GM23338 (cell line): ENCODE measurements at regions not wholly inside any gene's neighbourhood (a gene's known extent, or its start where the extent isn't known, plus 50 kb on each side); places are given as distances from the start of the nearest gene placed in this dataset. TPM values are rescaled to one million over a fixed set of nuclear protein-coding genes. Genes with fewer than 3 reads are reported as not detected.

Experiments used
- ATAC-seq: fragments of 200-7000 bp; cut with Tn5 transposase; 3 replicates; pipeline ENCODE4 v1.9.1; 2020
- DNase-seq: peaks from one replicate; pipeline ENCODE4 v3.0.0-alpha.2; 2015; ENCODE audit warnings: low spot score
- H2AFZ ChIP-seq: fragments of 200-600 bp; sonication (generic); 2 replicates; pipeline ENCODE4 v1.8.0; 2016; ENCODE audit warnings: antibody characterized with exemption, mild to moderate bottlenecking, moderate library complexity
- H3F3A ChIP-seq: fragments of 200-600 bp; sonication (generic); replicated peaks from 2 replicates; pipeline ENCODE4 v1.8.0; 2017; ENCODE audit warnings: antibody characterized with exemption, mixed run types, low read depth
- H3K27ac ChIP-seq: fragments of 200-600 bp; sonication (generic); 2 replicates; pipeline ENCODE4 v1.6.1; 2016; ENCODE audit warnings: low read depth
- H3K27me3 ChIP-seq: fragments of 200-600 bp; sonication (generic); 2 replicates; pipeline ENCODE4 v1.8.0; 2016; ENCODE audit warnings: mild to moderate bottlenecking, mixed run types, moderate library complexity; ENCODE audit not compliant: insufficient read depth
- H3K36me3 ChIP-seq: fragments of 200-600 bp; sonication (generic); 2 replicates; pipeline ENCODE4 v1.8.0; 2016; ENCODE audit warnings: mild to moderate bottlenecking; ENCODE audit not compliant: insufficient read depth
- H3K4me1 ChIP-seq: fragments of 200-600 bp; sonication (generic); 2 replicates; pipeline ENCODE4 v1.8.0; 2016; ENCODE audit warnings: mild to moderate bottlenecking, moderate library complexity; ENCODE audit not compliant: insufficient read depth
- H3K4me2 ChIP-seq: fragments of 200-600 bp; sonication (generic); 2 replicates; pipeline ENCODE4 v1.7.1; 2017; ENCODE audit warnings: mixed run types
- H3K4me3 ChIP-seq: fragments of 200-600 bp; sonication (generic); 2 replicates; pipeline ENCODE4 v1.6.1; 2016; ENCODE audit warnings: mixed run types
- H3K79me2 ChIP-seq: fragments of 200-600 bp; sonication (generic); replicated peaks from 2 replicates; pipeline ENCODE4 v1.8.0; 2017; ENCODE audit warnings: mild to moderate bottlenecking; ENCODE audit not compliant: insufficient read depth
- H3K9me2 ChIP-seq: fragments of 200-600 bp; sonication (generic); 2 replicates; pipeline ENCODE4 v1.8.0; 2017; ENCODE audit not compliant: insufficient read depth
- H4K20me1 ChIP-seq: fragments of 200-600 bp; sonication (generic); replicated peaks from 2 replicates; pipeline ENCODE4 v1.8.0; 2017; ENCODE audit warnings: mild to moderate bottlenecking; ENCODE audit not compliant: insufficient read depth
- H3K27ac Mint-ChIP-seq: 2 replicates; pipeline ENCODE4 v1.8.0; 2020; ENCODE audit warnings: inconsistent platforms, mild to moderate bottlenecking, moderate library complexity, mixed read lengths
- H3K27me3 Mint-ChIP-seq: 3 replicates; pipeline ENCODE4 v1.8.0; 2022; ENCODE audit warnings: low read depth, mild to moderate bottlenecking, moderate library complexity, mixed read lengths, inconsistent platforms; ENCODE audit not compliant: insufficient read depth, poor library complexity
- H3K36me3 Mint-ChIP-seq: 3 replicates; pipeline ENCODE4 v1.8.0; 2021; ENCODE audit warnings: low read depth, mild to moderate bottlenecking, inconsistent platforms, moderate library complexity, mixed read lengths
- H3K4me1 Mint-ChIP-seq: 3 replicates; pipeline ENCODE4 v1.8.0; 2020; ENCODE audit warnings: mild to moderate bottlenecking, inconsistent platforms, mixed read lengths
- H3K4me3 Mint-ChIP-seq: 3 replicates; pipeline ENCODE4 v1.8.0; 2021; ENCODE audit warnings: moderate library complexity, mild to moderate bottlenecking, inconsistent platforms, mixed read lengths
- H3K9me3 Mint-ChIP-seq: 3 replicates; pipeline ENCODE4 v1.8.0; 2020; ENCODE audit warnings: moderate library complexity, mild to moderate bottlenecking, inconsistent platforms, mixed read lengths
- EZH2 ChIP-seq: fragments of 200-600 bp; sonication (generic); IDR thresholded peaks from one replicate; pipeline ENCODE4 v1.8.0; 2017; ENCODE audit warnings: antibody characterized with exemption, mild to moderate bottlenecking, low read depth; ENCODE audit not compliant: unreplicated experiment
- JUNB ChIP-seq: IDR thresholded peaks from one replicate; pipeline ENCODE4 v1.6.1; 2016; ENCODE audit warnings: antibody characterized with exemption; ENCODE audit not compliant: unreplicated experiment
- POLR2AphosphoS5 ChIP-seq: IDR thresholded peaks from 2 replicates; pipeline ENCODE4 v1.6.1; 2016; ENCODE audit warnings: antibody characterized with exemption, low read depth
- ZNF331 ChIP-seq: fragments of 250-450 bp; sonication (Bioruptor Pico); IDR thresholded peaks from 2 replicates; pipeline ENCODE4 v1.5.0; 2020; ENCODE audit warnings: low read depth, mild to moderate bottlenecking, moderate library complexity
- microRNA-seq: library from miRNA; unstranded; fragments of <30 nt; microRNA quantifications from one replicate; pipeline ENCODE4, GENCODE V29; 2017
- small RNA-seq: library from RNA; depleted of rRNA; stranded (forward); fragments of <200 nt; gene quantifications from one replicate; pipeline ENCODE3, GENCODE V24; 2014; ENCODE audit warnings: low replicate concordance
- TF ChIP-seq, protein P1 (sequence below): IDR thresholded peaks from one replicate; pipeline ENCODE4 v1.6.1; 2018; ENCODE audit warnings: antibody characterized with exemption; ENCODE audit not compliant: unreplicated experiment

DNA sequence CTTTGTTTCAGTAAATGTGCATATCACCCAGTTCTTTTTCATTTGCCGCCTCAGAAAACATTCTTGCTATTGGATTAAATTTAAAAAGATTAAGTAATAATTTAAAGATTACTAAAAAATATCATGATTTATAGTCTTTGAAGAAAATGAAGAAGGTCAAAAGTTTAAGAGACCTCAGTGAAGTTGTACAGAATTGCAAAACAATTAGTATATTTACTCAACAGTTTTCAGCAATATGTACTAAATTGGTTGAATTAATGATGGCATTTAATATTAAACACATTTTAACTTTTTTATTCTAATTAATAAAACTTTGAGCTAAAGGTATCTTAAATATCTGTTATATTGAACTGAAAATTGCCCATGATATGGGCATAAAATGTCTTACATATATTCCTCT is 49.9 kb upstream of the KLF6 start:
- TF ChIP-seq POLR2AphosphoS5 (no peak), JUNB (no peak), ZNF331 (CRISPR knock-in tag) (no peak), EZH2 (no peak)
- TF ChIP-seq, protein P1, sequence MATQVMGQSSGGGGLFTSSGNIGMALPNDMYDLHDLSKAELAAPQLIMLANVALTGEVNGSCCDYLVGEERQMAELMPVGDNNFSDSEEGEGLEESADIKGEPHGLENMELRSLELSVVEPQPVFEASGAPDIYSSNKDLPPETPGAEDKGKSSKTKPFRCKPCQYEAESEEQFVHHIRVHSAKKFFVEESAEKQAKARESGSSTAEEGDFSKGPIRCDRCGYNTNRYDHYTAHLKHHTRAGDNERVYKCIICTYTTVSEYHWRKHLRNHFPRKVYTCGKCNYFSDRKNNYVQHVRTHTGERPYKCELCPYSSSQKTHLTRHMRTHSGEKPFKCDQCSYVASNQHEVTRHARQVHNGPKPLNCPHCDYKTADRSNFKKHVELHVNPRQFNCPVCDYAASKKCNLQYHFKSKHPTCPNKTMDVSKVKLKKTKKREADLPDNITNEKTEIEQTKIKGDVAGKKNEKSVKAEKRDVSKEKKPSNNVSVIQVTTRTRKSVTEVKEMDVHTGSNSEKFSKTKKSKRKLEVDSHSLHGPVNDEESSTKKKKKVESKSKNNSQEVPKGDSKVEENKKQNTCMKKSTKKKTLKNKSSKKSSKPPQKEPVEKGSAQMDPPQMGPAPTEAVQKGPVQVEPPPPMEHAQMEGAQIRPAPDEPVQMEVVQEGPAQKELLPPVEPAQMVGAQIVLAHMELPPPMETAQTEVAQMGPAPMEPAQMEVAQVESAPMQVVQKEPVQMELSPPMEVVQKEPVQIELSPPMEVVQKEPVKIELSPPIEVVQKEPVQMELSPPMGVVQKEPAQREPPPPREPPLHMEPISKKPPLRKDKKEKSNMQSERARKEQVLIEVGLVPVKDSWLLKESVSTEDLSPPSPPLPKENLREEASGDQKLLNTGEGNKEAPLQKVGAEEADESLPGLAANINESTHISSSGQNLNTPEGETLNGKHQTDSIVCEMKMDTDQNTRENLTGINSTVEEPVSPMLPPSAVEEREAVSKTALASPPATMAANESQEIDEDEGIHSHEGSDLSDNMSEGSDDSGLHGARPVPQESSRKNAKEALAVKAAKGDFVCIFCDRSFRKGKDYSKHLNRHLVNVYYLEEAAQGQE = no peak
- Mint-ChIP-seq H3K4me1 (peaks cover 7% of the 10 kb centered on the region; the same call in 2 of the 3 replicates), H3K4me3 (no peak overlapping the region), H3K27ac (no peak overlapping the region), H3K9me3 (no peaks in the 10 kb centered on the region), H3K27me3 (peaks cover 2% of the 10 kb centered on the region), H3K36me3 (no peaks in the 10 kb centered on the region)
- ATAC-seq (no peak), DNase-seq (no peak)
- Histone ChIP-seq H3K79me2 (no peaks in the 10 kb centered on the region), H3K4me1 (peaks cover 9% of the 10 kb centered on the region), H3K27ac (no peak overlapping the region), H4K20me1 (no peaks in the 10 kb centered on the region), H3F3A (no peaks in the 10 kb centered on the region), H3K9me2 (0 out of 2 replicates have a peak, but pooled peaks cover 4% of the 10 kb centered on the region), H3K4me3 (no peak overlapping the region), H3K36me3 (no peaks in the 10 kb centered on the region), H3K27me3 (no peaks in the 10 kb centered on the region), H3K4me2 (no peak overlapping the region), H2AFZ (no peak overlapping the region)

Small RNAs in the stretch of these regions (microRNA-seq; reads per million reads assigned to microRNA genes)
- gene MIR6078 = not detected

Small RNAs in the stretch of these regions (small RNA-seq; reads per million reads assigned to genes)
- gene MIR6078 = not detected
- gene RNU6-163P = not detected
